GM13977 (cell line): ENCODE measurements at regions not wholly inside any gene's neighbourhood (a gene's known extent, or its start where the extent isn't known, plus 50 kb on each side); places are given as distances from the start of the nearest gene placed in this dataset.

ENCODE experiments used
- DNase-seq: peaks from one replicate; pipeline ENCODE4 v3.0.0; 2012; ENCODE audit warnings: low spot score
- in situ Hi-C: fragments of 300-500 bp; cut with MboI; formaldehyde crosslinking; loops from one replicate; pipeline ENCODE4 v1.12.0; 2022; ENCODE audit warnings: low sequenced_read_pairs, low pct_unique_long_range_greater_than_20kb, mixed read lengths, inconsistent platforms; ENCODE audit not compliant: unreplicated experiment
- TF ChIP-seq, protein P1 (sequence below): IDR thresholded peaks from 2 replicates; pipeline ENCODE4 v1.5.1; 2012; ENCODE audit warnings: mild to moderate bottlenecking, control low read depth; ENCODE audit not compliant: insufficient read depth; ENCODE audit errors: extremely low read depth, missing control alignments

DNA sequence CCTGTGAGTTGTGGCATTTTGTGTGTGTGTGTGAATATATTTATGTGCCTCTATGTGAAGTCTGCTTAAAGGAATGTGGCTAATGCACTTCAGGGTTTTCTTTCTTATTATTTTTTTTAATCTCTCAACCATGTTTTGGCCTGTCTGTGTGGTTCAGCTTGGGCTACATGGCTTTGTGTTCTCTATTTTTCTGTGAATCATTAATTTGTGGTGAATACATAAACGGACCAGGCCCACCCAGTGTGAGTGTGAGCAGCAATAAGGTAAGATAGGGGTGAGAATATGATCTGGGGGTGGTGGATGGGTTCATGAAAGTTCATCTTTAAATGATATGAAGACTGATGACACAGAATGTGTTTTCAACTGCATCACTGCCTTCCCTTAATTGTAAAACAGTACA lies 726.6 kb upstream of the TSPY4 start:
- DNase-seq = no peak
- in situ Hi-C loops = no loop called here
- TF ChIP-seq, protein P1, sequence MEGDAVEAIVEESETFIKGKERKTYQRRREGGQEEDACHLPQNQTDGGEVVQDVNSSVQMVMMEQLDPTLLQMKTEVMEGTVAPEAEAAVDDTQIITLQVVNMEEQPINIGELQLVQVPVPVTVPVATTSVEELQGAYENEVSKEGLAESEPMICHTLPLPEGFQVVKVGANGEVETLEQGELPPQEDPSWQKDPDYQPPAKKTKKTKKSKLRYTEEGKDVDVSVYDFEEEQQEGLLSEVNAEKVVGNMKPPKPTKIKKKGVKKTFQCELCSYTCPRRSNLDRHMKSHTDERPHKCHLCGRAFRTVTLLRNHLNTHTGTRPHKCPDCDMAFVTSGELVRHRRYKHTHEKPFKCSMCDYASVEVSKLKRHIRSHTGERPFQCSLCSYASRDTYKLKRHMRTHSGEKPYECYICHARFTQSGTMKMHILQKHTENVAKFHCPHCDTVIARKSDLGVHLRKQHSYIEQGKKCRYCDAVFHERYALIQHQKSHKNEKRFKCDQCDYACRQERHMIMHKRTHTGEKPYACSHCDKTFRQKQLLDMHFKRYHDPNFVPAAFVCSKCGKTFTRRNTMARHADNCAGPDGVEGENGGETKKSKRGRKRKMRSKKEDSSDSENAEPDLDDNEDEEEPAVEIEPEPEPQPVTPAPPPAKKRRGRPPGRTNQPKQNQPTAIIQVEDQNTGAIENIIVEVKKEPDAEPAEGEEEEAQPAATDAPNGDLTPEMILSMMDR = no peak

DNA sequence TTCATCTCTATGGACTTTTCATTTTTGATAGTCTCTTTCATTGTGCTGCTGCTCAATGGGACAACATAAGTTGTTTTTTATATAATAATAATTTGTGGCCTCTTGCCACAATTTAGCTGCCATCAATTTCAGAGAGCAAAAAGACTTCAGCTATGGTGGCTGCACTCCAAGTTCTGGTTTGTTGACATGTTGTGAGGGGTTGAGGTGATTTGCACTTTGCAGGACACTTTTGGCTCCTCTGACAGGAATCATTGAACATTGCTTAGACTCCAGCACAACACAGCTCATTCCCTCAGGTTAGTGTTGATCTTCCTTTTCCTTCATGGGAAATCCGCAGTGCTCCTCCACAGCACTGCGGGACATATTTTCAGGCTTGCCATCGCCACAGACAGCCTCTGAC lies 725.4 kb upstream of the TSPY4 start:
- DNase-seq = no peak
- in situ Hi-C loops = no loop called here
- TF ChIP-seq, protein P1 = no peak

DNA sequence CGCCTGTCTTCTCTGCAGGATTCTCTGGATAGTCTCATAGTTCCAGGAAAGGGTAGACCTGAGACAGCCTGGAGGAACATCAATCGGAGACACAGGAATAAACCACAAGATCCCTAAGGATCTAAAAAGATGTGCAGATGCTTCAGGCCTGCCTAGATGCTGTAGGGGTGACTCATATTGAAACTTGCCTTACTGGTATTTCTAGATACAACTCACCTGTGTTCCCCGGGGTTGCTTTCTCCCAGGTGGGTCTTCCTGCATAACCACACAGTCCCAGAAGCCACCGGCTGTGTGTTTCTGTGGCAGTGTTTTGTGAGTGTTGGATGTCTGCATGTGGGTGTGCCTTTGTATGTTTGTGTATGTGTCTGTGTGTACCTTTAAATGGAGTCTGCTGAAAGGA lies 719.0 kb upstream of the TSPY4 start:
- in situ Hi-C loops = no loop called here
- TF ChIP-seq, protein P1 = no peak
- no peak for DNase-seq

DNA sequence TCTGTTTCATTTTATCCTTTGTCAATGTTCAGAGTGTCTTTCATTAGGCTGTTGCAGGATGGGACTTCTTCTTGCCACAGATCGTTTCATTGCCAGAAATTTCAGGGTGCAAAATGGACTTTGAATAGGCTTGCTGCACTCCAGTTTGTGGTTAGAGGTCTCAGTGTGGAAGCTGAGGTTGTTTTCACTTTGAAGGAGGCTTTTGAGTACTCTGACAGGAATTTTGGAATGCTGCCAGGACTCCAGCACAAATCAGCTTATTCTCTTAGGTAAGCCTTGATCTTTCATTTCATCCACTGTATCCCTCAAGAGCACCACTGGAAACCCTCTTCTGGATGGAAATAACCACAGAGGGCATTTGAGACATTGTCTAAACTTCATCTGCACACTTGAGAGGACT lies 715.1 kb upstream of the TSPY4 start:
- no peak for DNase-seq
- in situ Hi-C loops = no loop called here
- TF ChIP-seq, protein P1 = no peak

DNA sequence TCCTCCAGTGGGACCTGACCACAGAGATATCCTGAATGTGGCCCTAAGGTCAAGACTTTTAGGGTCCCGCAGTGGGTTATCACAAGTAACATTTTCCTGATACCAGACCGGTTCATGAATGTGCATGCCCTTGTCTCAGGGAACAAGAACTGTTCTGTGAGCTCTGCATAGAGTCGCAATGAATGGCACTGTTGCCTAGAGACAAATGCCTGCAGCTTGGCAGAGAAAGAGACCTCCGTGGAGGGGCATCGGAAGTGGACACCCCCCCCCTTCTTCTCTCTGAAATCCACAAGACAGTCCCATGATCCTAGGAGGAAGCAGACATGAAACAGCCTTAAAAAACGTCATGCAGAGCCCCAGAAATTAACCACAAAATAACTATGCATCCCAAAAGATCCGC lies 714.4 kb upstream of the TSPY4 start:
- DNase-seq = no peak
- in situ Hi-C loops = no loop called here
- TF ChIP-seq, protein P1 = no peak

DNA sequence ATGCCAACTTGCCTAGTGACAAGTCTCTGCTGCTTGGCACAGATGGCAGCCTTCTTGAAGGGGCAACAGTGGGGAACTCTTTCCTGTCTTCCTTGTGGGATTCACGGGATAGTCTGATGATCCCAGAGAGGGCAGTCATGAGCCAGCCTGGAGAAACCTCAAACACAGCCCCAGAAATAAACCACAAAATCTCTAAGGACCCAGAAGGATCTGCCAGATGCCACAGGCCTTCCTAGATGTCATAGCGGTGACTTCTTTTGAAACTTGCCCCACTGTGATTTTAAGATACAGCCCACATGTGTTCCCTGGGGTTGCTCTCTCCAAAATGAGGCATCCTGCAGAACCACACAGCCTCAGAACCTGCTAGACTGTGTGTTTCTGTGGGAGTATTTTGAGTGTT lies 707.6 kb upstream of the TSPY4 start:
- in situ Hi-C loops = no loop called here
- DNase-seq = no peak
- TF ChIP-seq, protein P1 = no peak

DNA sequence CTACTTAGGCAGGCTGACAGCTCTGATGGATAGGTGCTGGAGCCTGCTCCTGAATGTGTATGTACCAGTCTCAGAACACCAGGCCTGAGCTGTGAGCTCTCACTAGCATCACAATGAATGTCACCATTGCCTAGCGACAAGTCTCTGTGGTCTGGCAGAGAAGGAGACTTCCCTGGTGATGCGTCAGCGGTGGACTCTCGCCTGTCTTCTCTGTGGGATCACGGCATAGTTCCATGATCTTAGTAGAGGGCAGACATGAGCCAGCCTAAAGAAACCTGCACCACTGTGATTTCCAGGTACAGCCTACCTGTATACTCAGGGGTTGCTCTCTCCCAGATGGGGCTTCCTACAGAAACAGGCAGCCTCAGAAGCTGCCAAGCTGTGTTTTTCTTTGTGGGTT lies 699.2 kb upstream of the TSPY4 start:
- in situ Hi-C loops = no loop called here
- no peak for DNase-seq
- TF ChIP-seq, protein P1 = no peak
